OCI-LY1 (cell line): ENCODE measurements at regions not wholly inside any gene's neighbourhood (a gene's known extent, or its start where the extent isn't known, plus 50 kb on each side); places are given as distances from the start of the nearest gene placed in this dataset.

Experiments used
- EZH2 ChIP-seq: fragments of 200-600 bp; sonication (generic), shearing (Covaris generic); IDR thresholded peaks from 2 replicates; pipeline ENCODE4 v1.8.0; 2017; ENCODE audit warnings: borderline replicate concordance, mixed run types, mild to moderate bottlenecking, antibody characterized with exemption, low read length, moderate library complexity, mixed read lengths
- TF ChIP-seq, protein P1 (sequence below): fragments of 200-600 bp; sonication (generic), shearing (Covaris generic); IDR thresholded peaks from 2 replicates; pipeline ENCODE4 v1.5.1; 2017; ENCODE audit warnings: mild to moderate bottlenecking, antibody characterized with exemption, low read length, moderate library complexity, mixed read lengths

GRCh38 chr12:116393255-116393654 is 115.8 kb upstream of the MED13L start:
- TF ChIP-seq, protein P1, sequence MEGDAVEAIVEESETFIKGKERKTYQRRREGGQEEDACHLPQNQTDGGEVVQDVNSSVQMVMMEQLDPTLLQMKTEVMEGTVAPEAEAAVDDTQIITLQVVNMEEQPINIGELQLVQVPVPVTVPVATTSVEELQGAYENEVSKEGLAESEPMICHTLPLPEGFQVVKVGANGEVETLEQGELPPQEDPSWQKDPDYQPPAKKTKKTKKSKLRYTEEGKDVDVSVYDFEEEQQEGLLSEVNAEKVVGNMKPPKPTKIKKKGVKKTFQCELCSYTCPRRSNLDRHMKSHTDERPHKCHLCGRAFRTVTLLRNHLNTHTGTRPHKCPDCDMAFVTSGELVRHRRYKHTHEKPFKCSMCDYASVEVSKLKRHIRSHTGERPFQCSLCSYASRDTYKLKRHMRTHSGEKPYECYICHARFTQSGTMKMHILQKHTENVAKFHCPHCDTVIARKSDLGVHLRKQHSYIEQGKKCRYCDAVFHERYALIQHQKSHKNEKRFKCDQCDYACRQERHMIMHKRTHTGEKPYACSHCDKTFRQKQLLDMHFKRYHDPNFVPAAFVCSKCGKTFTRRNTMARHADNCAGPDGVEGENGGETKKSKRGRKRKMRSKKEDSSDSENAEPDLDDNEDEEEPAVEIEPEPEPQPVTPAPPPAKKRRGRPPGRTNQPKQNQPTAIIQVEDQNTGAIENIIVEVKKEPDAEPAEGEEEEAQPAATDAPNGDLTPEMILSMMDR = no peak
- TF ChIP-seq EZH2 = no peak
